BE2C (cell line): ENCODE measurements at regions not wholly inside any gene's neighbourhood (a gene's known extent, or its start where the extent isn't known, plus 50 kb on each side); places are given as distances from the start of the nearest gene placed in this dataset.
"Not testable (repeated sequence)": the region's sequence is repeated elsewhere in the genome, so short reads cannot be mapped to it uniquely, and the experiment has no call there.

Experiments used
- DNase-seq: peaks from one replicate; pipeline ENCODE4 v3.0.0-alpha.2; 2020
- H3K27me3 ChIP-seq: fragments of 250-450 bp; sonication (Bioruptor Pico); 2 replicates; pipeline ENCODE4 v1.5.1; 2020; ENCODE audit warnings: mild to moderate bottlenecking
- H3K36me3 ChIP-seq: fragments of 250-450 bp; sonication (Bioruptor Pico); 2 replicates; pipeline ENCODE4 v1.5.1; 2020; ENCODE audit warnings: mild to moderate bottlenecking
- H3K4me1 ChIP-seq: fragments of 250-450 bp; sonication (Bioruptor Pico); 2 replicates; pipeline ENCODE4 v1.5.1; 2020
- H3K4me3 ChIP-seq: 2 replicates; pipeline ENCODE4 v1.5.1; 2011; ENCODE audit warnings: low read depth, low read length
- H3K9me3 ChIP-seq: fragments of 250-450 bp; sonication (Bioruptor Pico); 2 replicates; pipeline ENCODE4 v1.5.1; 2020
- CTCF ChIP-seq: IDR thresholded peaks from 2 replicates; pipeline ENCODE4 v1.5.1; 2012; ENCODE audit warnings: mild to moderate bottlenecking, low read depth, low read length

DNA sequence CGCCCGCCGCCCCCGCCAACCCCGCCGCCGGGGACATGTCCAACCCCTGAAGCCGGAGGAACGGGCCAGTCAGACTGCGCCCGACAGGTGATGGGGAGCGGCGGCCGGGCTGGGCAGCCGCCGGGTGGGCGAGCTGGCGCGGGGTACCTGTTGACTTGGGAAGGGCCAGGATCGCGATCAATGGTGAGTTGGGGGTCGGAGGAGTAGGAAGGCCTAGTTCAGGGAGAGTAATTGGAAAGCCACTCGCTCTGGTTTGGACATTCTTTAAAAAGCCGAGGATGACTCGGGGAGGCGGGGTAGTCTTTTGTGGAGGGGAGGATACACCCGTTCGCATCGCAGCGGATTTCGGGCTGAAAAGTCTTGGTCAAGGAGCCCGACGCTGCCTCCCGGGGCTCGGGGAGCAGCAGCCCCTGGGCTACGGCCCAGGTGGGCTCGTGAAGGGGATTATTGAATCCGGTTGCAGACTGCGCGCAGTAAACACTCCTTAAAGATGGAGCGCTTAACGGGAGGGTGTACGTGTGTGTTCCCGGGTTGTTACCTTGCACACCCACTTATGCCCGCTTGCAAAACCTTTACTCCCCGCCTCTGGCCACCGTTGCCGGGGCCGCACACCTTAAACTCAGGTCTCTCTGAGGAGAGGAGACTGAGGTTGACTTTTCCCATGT is 123.8 kb downstream of the GOSR1 start:
- H3K9me3 ChIP-seq: no peaks in the 10 kb centered on the region
- TF ChIP-seq CTCF: no peak
- H3K36me3 ChIP-seq: no peaks in the 10 kb centered on the region
- peak overlapping the region; percentile 80 for H3K4me3 ChIP-seq
- DNase-seq: no peak
- H3K27me3 ChIP-seq: no peaks in the 10 kb centered on the region
- no peaks in the 10 kb centered on the region for H3K4me1 ChIP-seq

DNA sequence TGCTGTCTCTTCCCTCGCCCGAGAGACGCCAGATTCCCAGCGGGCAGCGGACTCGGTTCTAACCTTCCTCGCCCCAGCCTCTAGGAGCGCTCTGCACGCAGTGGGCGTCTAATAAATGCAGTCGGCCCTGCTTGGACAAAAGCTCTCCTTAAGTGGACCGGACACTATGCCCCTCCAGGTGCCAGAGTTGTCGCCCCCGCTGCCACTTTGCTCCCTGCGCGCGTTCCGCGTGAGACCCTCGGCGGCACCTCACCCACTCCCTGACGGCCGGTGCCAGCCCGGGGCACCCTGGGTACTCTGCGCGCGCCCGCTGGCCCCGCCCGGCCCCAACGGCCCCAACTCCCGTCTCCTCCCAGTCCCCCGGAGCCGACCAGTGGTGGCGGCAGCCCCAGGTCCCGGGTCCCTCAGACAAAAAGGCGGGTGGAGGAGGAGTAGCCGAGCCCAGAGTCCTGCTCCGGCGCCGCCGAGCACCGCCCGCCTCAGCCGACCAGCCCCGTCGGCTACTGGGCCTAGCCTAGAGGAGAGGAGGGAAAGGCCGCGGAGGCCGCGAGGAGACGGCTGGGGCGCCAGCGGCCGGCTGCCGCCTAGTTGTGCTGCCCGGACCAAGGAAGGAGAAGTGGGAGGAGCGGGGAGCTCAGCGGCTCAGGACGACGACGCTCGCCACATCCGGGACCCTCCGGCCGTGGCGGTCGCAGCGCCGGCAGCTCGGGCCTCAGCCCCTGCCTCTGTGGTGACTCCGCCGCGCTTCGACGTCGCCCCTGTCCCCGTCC is 123.0 kb downstream of the GOSR1 start:
- Histone ChIP-seq H3K27me3 (no peaks in the 10 kb centered on the region), H3K4me1 (no peaks in the 10 kb centered on the region), H3K4me3 (peak overlapping the region; percentile 80), H3K36me3 (no peaks in the 10 kb centered on the region), H3K9me3 (no peaks in the 10 kb centered on the region)
- peak; percentile 43 for TF ChIP-seq CTCF
- peak; percentile 82 for DNase-seq

- no peaks in the 10 kb centered on the region for H3K36me3 ChIP-seq
- no peak for DNase-seq
- no peaks in the 10 kb centered on the region for H3K27me3 ChIP-seq
- no peaks in the 10 kb centered on the region for H3K4me1 ChIP-seq
- H3K4me3 ChIP-seq: peak overlapping the region; percentile 80
- TF ChIP-seq CTCF: no peak
- no peaks in the 10 kb centered on the region for H3K9me3 ChIP-seq
Observed at GRCh38 chr17:30599428-30600059, 122.3 kb downstream of the GOSR1 start.

DNA sequence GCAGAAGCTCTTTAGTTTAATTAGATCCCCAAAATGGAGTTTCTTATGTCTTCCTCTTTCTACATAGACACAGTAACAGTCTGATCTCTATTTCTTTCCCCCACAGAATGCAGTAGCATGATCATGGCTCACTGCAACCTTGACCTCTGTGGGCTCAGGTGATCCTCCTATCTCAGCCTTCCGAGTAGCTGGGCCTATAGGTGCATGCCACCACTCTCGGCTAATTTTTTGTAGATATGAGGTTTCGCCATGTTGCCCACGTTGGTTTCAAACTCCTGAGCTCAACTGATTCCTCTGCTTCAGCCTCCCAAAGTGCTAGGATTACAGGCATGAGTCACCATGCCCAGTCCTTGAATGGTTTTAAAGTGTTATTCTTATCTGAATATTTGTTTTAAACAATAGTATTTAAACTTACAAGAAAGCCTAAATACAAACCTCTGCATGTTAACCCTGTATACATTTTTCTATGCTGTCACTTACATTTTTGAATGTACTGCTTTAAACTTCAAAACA is 120.6 kb downstream of the GOSR1 start:
- H3K27me3 ChIP-seq: no peaks in the 10 kb centered on the region
- no peaks in the 10 kb centered on the region for H3K9me3 ChIP-seq
- no peaks in the 10 kb centered on the region for H3K4me1 ChIP-seq
- no peak for DNase-seq
- TF ChIP-seq CTCF: no peak
- H3K4me3 ChIP-seq: no peak overlapping the region
- no peaks in the 10 kb centered on the region for H3K36me3 ChIP-seq

- not testable (repeated sequence) for H3K36me3 ChIP-seq, H3K9me3 ChIP-seq, DNase-seq, H3K27me3 ChIP-seq, H3K4me3 ChIP-seq, H3K4me1 ChIP-seq
Observed at GRCh38 chr17:30596948-30597775, 120.0 kb downstream of the GOSR1 start.

DNA sequence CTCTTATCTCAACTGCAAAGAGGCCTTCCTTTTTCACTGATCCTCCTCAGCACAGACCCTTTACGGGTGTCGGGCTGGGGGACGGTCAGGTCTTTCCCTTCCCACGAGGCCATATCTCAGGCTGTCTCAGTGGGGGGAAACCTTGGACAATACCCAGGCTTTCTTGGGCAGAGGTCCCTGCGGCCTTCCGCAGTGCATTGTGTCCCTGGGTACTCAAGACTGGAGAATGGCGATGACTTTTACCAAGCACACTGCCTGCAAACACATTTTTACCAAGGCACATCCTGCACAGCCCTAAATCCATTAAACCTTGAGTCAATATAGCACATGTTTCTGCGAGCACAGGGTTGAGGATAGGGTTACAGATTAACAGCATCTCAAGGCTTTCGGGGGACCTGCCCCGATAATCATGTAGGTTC is 117.8 kb downstream of the GOSR1 start:
- H3K4me3 ChIP-seq, H3K36me3 ChIP-seq, H3K9me3 ChIP-seq, H3K27me3 ChIP-seq, H3K4me1 ChIP-seq, DNase-seq: not testable (repeated sequence)
